HL-60 (cell line): ENCODE measurements at regions not wholly inside any gene's neighbourhood (a gene's known extent, or its start where the extent isn't known, plus 50 kb on each side); places are given as distances from the start of the nearest gene placed in this dataset.

Experiments used
- SPI1 ChIP-seq: IDR thresholded peaks from 2 replicates; pipeline ENCODE4 v1.6.1; 2012; ENCODE audit warnings: low read depth, mild to moderate bottlenecking, borderline replicate concordance
- TF ChIP-seq, protein P1 (sequence below): IDR thresholded peaks from one replicate; pipeline ENCODE4 v1.5.1; 2011; ENCODE audit warnings: low read length, control low read depth, inconsistent platforms; ENCODE audit not compliant: insufficient read depth
- TF ChIP-seq, protein P2 (sequence below): IDR thresholded peaks from 2 replicates; pipeline ENCODE4 v1.6.1; 2012; ENCODE audit warnings: low read depth; ENCODE audit not compliant: insufficient replicate concordance

DNA sequence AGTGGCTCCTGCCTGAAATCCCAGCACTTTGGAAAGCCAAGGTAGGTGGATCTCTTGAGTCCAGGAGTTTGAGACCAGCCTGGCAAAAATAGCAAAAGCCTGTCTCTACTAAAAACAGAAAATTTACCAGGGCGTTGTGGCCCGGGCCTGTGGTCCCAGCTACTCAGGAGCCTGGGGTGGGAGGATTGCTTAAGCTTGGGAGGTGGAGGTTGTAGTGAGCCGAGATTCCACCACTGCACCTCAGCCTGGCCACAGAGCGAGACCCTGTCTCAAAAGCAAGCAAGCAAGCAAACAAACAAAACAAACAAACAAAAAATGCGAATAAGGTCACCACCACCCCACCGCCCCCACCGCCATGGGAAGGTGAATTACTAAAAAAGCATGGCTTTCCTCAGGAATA, 238.7 kb downstream of the ATXN7L3B start:
- TF ChIP-seq, protein P1, sequence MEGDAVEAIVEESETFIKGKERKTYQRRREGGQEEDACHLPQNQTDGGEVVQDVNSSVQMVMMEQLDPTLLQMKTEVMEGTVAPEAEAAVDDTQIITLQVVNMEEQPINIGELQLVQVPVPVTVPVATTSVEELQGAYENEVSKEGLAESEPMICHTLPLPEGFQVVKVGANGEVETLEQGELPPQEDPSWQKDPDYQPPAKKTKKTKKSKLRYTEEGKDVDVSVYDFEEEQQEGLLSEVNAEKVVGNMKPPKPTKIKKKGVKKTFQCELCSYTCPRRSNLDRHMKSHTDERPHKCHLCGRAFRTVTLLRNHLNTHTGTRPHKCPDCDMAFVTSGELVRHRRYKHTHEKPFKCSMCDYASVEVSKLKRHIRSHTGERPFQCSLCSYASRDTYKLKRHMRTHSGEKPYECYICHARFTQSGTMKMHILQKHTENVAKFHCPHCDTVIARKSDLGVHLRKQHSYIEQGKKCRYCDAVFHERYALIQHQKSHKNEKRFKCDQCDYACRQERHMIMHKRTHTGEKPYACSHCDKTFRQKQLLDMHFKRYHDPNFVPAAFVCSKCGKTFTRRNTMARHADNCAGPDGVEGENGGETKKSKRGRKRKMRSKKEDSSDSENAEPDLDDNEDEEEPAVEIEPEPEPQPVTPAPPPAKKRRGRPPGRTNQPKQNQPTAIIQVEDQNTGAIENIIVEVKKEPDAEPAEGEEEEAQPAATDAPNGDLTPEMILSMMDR, result no peak
- TF ChIP-seq, protein P2, sequence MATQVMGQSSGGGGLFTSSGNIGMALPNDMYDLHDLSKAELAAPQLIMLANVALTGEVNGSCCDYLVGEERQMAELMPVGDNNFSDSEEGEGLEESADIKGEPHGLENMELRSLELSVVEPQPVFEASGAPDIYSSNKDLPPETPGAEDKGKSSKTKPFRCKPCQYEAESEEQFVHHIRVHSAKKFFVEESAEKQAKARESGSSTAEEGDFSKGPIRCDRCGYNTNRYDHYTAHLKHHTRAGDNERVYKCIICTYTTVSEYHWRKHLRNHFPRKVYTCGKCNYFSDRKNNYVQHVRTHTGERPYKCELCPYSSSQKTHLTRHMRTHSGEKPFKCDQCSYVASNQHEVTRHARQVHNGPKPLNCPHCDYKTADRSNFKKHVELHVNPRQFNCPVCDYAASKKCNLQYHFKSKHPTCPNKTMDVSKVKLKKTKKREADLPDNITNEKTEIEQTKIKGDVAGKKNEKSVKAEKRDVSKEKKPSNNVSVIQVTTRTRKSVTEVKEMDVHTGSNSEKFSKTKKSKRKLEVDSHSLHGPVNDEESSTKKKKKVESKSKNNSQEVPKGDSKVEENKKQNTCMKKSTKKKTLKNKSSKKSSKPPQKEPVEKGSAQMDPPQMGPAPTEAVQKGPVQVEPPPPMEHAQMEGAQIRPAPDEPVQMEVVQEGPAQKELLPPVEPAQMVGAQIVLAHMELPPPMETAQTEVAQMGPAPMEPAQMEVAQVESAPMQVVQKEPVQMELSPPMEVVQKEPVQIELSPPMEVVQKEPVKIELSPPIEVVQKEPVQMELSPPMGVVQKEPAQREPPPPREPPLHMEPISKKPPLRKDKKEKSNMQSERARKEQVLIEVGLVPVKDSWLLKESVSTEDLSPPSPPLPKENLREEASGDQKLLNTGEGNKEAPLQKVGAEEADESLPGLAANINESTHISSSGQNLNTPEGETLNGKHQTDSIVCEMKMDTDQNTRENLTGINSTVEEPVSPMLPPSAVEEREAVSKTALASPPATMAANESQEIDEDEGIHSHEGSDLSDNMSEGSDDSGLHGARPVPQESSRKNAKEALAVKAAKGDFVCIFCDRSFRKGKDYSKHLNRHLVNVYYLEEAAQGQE, result no peak
- TF ChIP-seq SPI1, result no peak
